CD4-positive, alpha-beta memory T cell (primary cell): ENCODE measurements at regions not wholly inside any gene's neighbourhood (a gene's known extent, or its start where the extent isn't known, plus 50 kb on each side); places are given as distances from the start of the nearest gene placed in this dataset.

Experiments
- CTCF ChIA-PET: fragments of 350-600 bp; sonication (Branson Sonifier 250); formaldehyde crosslinking; loops from one replicate; lab custom pipeline; 2021; ENCODE audit warnings: inconsistent platforms; ENCODE audit not compliant: partially characterized antibody; lab: Charles Lee
- POLR2A ChIA-PET: fragments of 350-600 bp; sonication (Branson Sonifier 250); formaldehyde crosslinking; loops from one replicate; lab custom pipeline; 2021; ENCODE audit not compliant: partially characterized antibody; lab: Charles Lee
- DNase-seq, 5 donors: peaks; one replicate each; pipeline versions ENCODE4 v3.0.0 to v3.0.0-alpha.2; 2020 to 2022; ENCODE audit warnings: mixed read lengths in 1 of 5
- H3K27ac ChIP-seq: one replicate; pipeline ENCODE4 v1.7.0; 2013; ENCODE audit warnings: low read depth, low read length
- H3K27me3 ChIP-seq: 2 replicates; pipeline ENCODE4 v1.7.0; 2013; ENCODE audit warnings: mild to moderate bottlenecking, low read length, moderate library complexity; ENCODE audit not compliant: insufficient read depth
- H3K36me3 ChIP-seq: 2 replicates; pipeline ENCODE4 v1.7.0; 2013; ENCODE audit warnings: mild to moderate bottlenecking, low read length, moderate library complexity; ENCODE audit not compliant: insufficient read depth
- H3K4me1 ChIP-seq: 2 replicates; pipeline ENCODE4 v1.7.0; 2013; ENCODE audit warnings: mild to moderate bottlenecking, low read length, moderate library complexity; ENCODE audit not compliant: insufficient read depth
- H3K4me3 ChIP-seq, 2 donors: one replicate each; pipeline ENCODE4 v1.7.0; 2013; ENCODE audit warnings: low read length in 2 of 2, mild to moderate bottlenecking in 1 of 2
- H3K9me3 ChIP-seq, 2 donors: one replicate each; pipeline ENCODE4 v1.7.0; 2013; ENCODE audit warnings: low read length in 2 of 2, control low read depth in 1 of 2; ENCODE audit not compliant: control insufficient read depth in 1 of 2
- H3K27ac Mint-ChIP-seq, 7 donors: one replicate each; pipeline ENCODE4 v1.8.0; 2020 to 2021; ENCODE audit warnings: mixed read lengths in 7 of 7, mild to moderate bottlenecking in 6 of 7, inconsistent platforms in 3 of 7, moderate library complexity in 3 of 7
- H3K27me3 Mint-ChIP-seq, 2 donors: one replicate each; pipeline ENCODE4 v1.8.0; 2020 to 2021; ENCODE audit warnings: mixed read lengths in 2 of 2
- H3K36me3 Mint-ChIP-seq, 2 donors: one replicate each; pipeline ENCODE4 v1.8.0; 2020 to 2021; ENCODE audit warnings: mixed read lengths in 2 of 2, inconsistent platforms in 1 of 2, mild to moderate bottlenecking in 1 of 2
- H3K4me1 Mint-ChIP-seq, 4 donors: one replicate each; pipeline ENCODE4 v1.8.0; 2020 to 2021; ENCODE audit warnings: mixed read lengths in 4 of 4, mild to moderate bottlenecking in 1 of 4
- H3K4me3 Mint-ChIP-seq, 8 donors: one replicate each; pipeline ENCODE4 v1.8.0; 2020 to 2021; ENCODE audit warnings: mixed read lengths in 8 of 8, mild to moderate bottlenecking in 7 of 8, moderate library complexity in 6 of 8, inconsistent platforms in 3 of 8
- H3K9me3 Mint-ChIP-seq, 8 donors: one replicate each; pipeline ENCODE4 v1.8.0; 2020 to 2021; ENCODE audit warnings: mixed read lengths in 8 of 8, mild to moderate bottlenecking in 5 of 8, inconsistent platforms in 3 of 8, moderate library complexity in 1 of 8
- intact Hi-C: fragments of 100-400 bp; cut with micrococcal nuclease; formaldehyde crosslinking; loops from one replicate; pipeline ENCODE4 v1.15.1; 2023

GRCh38 chr2:122743021-122743675, 987.7 kb downstream of the TSN start:
- Mint-ChIP-seq H3K36me3 (no peaks in the 10 kb centered on the region), H3K4me3 (no peak overlapping the region), H3K27ac (no peak overlapping the region), H3K27me3 (no peaks in the 10 kb centered on the region), H3K4me1 (no peaks in the 10 kb centered on the region), H3K9me3 (peaks cover 0 to 12% (median 5%) of the 10 kb centered on the region in 8 donors)
- H3K4me3 ChIP-seq: no peak overlapping the region
- no peaks in the 10 kb centered on the region for H3K4me1 ChIP-seq
- ChIA-PET POLR2A (no interaction called here), CTCF (no interaction called here)
- H3K9me3 ChIP-seq: no peaks in the 10 kb centered on the region
- DNase-seq: no peak
- no peaks in the 10 kb centered on the region for H3K27me3 ChIP-seq
- H3K27ac ChIP-seq: no peak overlapping the region
- intact Hi-C loops: no loop called here
- H3K36me3 ChIP-seq: no peaks in the 10 kb centered on the region

- Mint-ChIP-seq H3K4me3 (no peak overlapping the region), H3K4me1 (no peaks in the 10 kb centered on the region), H3K27ac (no peak overlapping the region), H3K27me3 (no peaks in the 10 kb centered on the region), H3K36me3 (no peaks in the 10 kb centered on the region), H3K9me3 (peaks cover 0 to 7% (median 5%) of the 10 kb centered on the region in 8 donors)
- H3K9me3 ChIP-seq: no peaks in the 10 kb centered on the region
- ChIA-PET POLR2A (no interaction called here), CTCF (no interaction called here)
- no peak overlapping the region for H3K4me3 ChIP-seq
- no peaks in the 10 kb centered on the region for H3K4me1 ChIP-seq
- no peak for DNase-seq
- intact Hi-C loops: no loop called here
- no peaks in the 10 kb centered on the region for H3K27me3 ChIP-seq
- H3K27ac ChIP-seq: no peak overlapping the region
- no peaks in the 10 kb centered on the region for H3K36me3 ChIP-seq
Measured at GRCh38 chr2:122745603-122746002, 990.2 kb downstream of the TSN start.

GRCh38 chr2:122747670-122748069, 992.2 kb downstream of the TSN start:
- H3K36me3 ChIP-seq: no peaks in the 10 kb centered on the region
- no peaks in the 10 kb centered on the region for H3K4me1 ChIP-seq
- H3K9me3 ChIP-seq: no peaks in the 10 kb centered on the region
- CTCF ChIA-PET: no interaction called here
- DNase-seq: no peak
- Mint-ChIP-seq H3K4me1 (no peaks in the 10 kb centered on the region), H3K27me3 (no peaks in the 10 kb centered on the region), H3K9me3 (peaks cover 0 to 9% (median 6%) of the 10 kb centered on the region in 8 donors), H3K36me3 (no peaks in the 10 kb centered on the region), H3K4me3 (no peak overlapping the region), H3K27ac (no peak overlapping the region)
- no peak overlapping the region for H3K4me3 ChIP-seq
- H3K27me3 ChIP-seq: no peaks in the 10 kb centered on the region
- H3K27ac ChIP-seq: no peak overlapping the region
- intact Hi-C loops: no loop called here
- POLR2A ChIA-PET: no interaction called here

GRCh38 chr2:122748552-122749011, 993.1 kb downstream of the TSN start:
- Mint-ChIP-seq H3K27ac (no peak overlapping the region), H3K4me3 (no peak overlapping the region), H3K4me1 (no peaks in the 10 kb centered on the region), H3K36me3 (no peaks in the 10 kb centered on the region), H3K9me3 (peaks cover 0 to 9% (median 4%) of the 10 kb centered on the region in 8 donors), H3K27me3 (no peaks in the 10 kb centered on the region)
- Histone ChIP-seq H3K27ac (no peak overlapping the region), H3K36me3 (no peaks in the 10 kb centered on the region), H3K4me1 (no peaks in the 10 kb centered on the region), H3K9me3 (no peaks in the 10 kb centered on the region), H3K4me3 (no peak overlapping the region), H3K27me3 (no peaks in the 10 kb centered on the region)
- intact Hi-C loops: no loop called here
- DNase-seq: no peak
- ChIA-PET CTCF (no interaction called here), POLR2A (no interaction called here)

- Mint-ChIP-seq H3K27ac (no peak overlapping the region), H3K9me3 (peaks cover 0 to 9% (median 5%) of the 10 kb centered on the region in 8 donors), H3K27me3 (no peaks in the 10 kb centered on the region), H3K4me1 (no peaks in the 10 kb centered on the region), H3K4me3 (no peak overlapping the region), H3K36me3 (no peaks in the 10 kb centered on the region)
- intact Hi-C loops: no loop called here
- POLR2A ChIA-PET: no interaction called here
- Histone ChIP-seq H3K36me3 (no peaks in the 10 kb centered on the region), H3K27me3 (no peaks in the 10 kb centered on the region), H3K4me1 (no peaks in the 10 kb centered on the region), H3K4me3 (no peak overlapping the region), H3K27ac (no peak overlapping the region), H3K9me3 (no peaks in the 10 kb centered on the region)
- CTCF ChIA-PET: no interaction called here
- no peak for DNase-seq
Measured at GRCh38 chr2:122749405-122749804, 994.0 kb downstream of the TSN start.

GRCh38 chr2:122750095-122750494, 994.6 kb downstream of the TSN start:
- Mint-ChIP-seq H3K27ac (no peak overlapping the region), H3K27me3 (no peaks in the 10 kb centered on the region), H3K4me3 (no peak overlapping the region), H3K9me3 (peaks cover 0 to 13% (median 7%) of the 10 kb centered on the region in 8 donors), H3K36me3 (no peaks in the 10 kb centered on the region), H3K4me1 (no peaks in the 10 kb centered on the region)
- Histone ChIP-seq H3K4me1 (no peaks in the 10 kb centered on the region), H3K27ac (no peak overlapping the region), H3K36me3 (no peaks in the 10 kb centered on the region), H3K4me3 (no peak overlapping the region), H3K9me3 (no peaks in the 10 kb centered on the region), H3K27me3 (no peaks in the 10 kb centered on the region)
- no peak for DNase-seq
- CTCF ChIA-PET: no interaction called here
- intact Hi-C loops: no loop called here
- POLR2A ChIA-PET: no interaction called here

GRCh38 chr2:122750808-122751207, 995.4 kb downstream of the TSN start:
- Histone ChIP-seq H3K36me3 (no peaks in the 10 kb centered on the region), H3K9me3 (no peaks in the 10 kb centered on the region), H3K4me3 (no peak overlapping the region), H3K27me3 (no peaks in the 10 kb centered on the region), H3K4me1 (no peaks in the 10 kb centered on the region), H3K27ac (no peak overlapping the region)
- H3K9me3 Mint-ChIP-seq: peaks cover 0 to 13% (median 7%) of the 10 kb centered on the region in 8 donors
- no peaks in the 10 kb centered on the region for H3K4me1 Mint-ChIP-seq
- no peak overlapping the region for H3K4me3 Mint-ChIP-seq
- H3K27me3 Mint-ChIP-seq: no peaks in the 10 kb centered on the region
- intact Hi-C loops: no loop called here
- ChIA-PET CTCF (no interaction called here), POLR2A (no interaction called here)
- DNase-seq: no peak
- no peaks in the 10 kb centered on the region for H3K36me3 Mint-ChIP-seq
- no peak overlapping the region for H3K27ac Mint-ChIP-seq
